CMK (cell line): ENCODE measurements at regions not wholly inside any gene's neighbourhood (a gene's known extent, or its start where the extent isn't known, plus 50 kb on each side); places are given as distances from the start of the nearest gene placed in this dataset.

Experiments used
- DNase-seq: peaks from one replicate; pipeline ENCODE4 v3.0.0-alpha.2; 2010; ENCODE audit warnings: low read depth

DNA sequence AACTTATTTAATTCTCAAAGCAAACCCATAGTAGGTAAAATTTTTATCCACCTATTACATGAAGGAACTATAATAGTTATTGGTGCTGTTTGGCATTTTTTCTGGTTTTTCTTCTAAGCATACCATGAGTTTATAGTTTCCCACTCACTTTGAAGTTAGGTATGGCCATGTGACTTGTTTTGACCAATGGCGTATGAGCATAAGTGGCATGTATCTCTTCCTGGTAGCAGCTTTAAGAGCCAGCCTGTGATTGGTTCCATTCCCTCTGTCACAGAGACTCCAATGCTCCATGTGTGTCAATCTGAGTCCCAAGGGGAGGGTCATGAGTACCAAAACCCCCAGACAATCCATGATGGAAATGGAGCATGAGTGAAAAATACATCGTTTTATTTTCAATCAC, 282.9 kb upstream of the N4BP1 start:
- no peak for DNase-seq

DNA sequence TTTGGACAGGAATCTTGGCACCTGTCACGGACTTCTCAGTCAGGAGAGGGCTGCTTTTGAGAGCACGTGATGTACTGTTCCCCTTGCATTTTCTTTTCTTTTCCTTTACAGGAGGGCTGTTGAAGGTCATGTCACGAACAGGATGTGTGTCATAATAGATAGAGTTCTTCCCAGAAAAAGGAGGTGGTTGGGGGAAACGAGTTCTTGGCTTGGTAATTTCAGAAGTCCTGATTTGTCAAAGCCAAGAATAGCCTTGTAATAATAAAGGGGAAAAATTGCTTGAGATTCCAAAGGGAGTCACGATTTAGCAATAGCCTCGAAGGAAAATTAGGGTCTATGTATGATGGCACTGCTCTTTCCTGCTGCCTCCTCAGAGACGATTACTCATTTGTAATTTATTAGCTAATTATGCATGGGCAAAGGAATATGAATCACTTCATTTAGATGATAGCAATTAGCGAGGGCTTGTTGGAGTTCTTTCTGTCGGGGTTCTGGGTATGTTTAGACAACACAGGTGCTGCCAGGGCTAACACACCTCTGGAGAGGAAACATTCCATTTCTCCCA, 277.7 kb upstream of the N4BP1 start:
- DNase-seq: no peak

DNA sequence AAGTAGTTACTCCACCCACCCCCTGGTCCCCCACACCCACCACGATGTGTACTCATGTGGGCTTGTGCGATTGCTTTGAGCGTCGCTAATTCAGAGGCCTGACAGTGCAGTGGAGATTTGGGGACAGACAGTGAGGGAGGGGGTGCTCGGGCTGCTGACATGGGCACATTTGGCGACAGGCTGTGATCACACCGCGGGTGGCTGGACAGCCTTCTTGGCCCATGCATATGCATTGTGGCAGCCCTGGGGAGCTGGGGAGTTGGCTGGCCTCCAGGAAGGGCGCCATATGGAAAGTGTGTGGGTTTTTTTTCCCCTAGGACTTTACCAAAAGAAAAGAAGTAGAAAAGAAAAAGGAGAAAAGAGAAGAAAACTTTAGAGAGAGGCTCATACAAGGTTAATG, 275.5 kb upstream of the N4BP1 start:
- DNase-seq: no peak

DNA sequence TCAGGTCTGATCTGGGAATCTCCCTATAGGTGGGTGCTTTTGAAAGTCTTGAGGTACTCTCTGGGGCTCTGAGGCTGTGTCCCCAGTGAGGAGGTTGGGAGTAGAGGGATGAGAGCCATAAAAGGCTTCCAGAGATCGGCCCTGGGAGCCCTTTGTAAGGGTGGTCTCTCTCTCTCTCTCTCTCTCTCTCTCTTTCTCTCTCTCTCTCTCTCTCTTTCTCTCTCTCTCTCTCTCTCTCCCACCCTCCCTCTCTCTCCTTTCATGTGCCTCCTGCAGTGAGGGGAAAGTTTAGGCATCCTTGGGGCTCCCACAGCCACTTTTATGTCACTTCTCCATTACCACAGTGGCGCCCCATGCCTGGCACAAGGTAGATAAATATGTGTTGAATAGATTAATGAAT, 271.3 kb upstream of the N4BP1 start:
- no peak for DNase-seq

DNA sequence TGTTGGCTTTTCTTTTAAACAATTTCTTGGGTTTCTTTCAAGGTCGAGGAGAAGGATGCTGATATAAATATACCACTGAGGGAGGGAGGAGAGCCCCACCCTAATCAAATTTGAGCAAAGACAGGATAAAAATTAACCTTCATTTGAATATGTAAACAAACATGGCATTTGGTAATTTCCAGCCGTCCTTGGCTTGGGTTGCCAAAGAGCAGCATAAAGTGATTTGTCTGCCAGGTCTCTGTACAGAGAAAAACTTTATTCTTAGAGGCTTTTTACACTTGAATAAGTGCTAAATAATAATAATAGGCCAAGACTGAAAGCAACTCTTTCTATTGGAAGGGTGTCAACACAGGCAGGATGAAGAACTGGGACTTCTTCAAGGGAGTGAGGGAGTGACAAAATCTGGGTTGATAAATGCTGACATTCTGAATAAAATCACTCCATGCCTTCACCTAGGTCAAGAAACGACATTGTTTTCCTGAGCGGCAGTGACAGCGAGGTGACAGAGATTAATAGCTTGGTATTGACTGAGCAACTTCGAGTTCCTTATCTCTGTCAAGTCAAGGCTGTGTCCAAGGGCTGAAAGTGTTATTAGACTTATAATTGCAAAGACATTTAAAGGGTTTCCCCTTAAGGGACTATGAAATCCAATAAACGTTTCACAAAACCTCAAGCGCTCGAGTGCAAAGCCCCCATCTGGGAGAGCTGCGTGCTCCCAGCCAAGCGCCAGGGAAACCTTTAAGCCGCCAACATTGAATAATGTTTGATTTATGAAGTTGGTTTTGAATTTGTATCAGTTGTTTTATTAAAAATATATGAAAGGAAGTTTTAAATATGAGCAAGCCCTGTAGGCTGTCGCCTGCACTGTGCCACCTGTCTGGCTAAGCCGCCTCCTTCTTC, 269.5 kb upstream of the N4BP1 start:
- no peak for DNase-seq

DNA sequence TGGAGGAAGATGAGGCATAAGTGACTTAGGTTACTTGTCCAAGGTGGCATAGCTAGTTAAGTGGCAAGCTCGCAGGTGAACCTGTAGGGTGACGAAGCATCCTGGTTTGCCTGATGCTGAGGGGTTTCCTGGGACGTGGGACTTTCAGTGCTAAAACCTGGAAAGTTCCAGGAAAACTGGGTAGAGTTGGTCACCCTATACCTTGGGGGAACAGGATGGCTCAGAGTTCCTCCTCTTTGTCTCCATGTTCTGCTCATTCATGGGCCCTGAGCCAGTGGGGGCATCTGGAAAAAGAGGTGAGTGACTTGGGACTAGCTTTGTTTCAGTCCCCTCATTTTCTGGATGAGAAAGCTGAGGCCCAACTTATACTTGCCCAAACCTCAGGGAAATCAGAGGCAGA, 268.0 kb upstream of the N4BP1 start:
- no peak for DNase-seq

DNA sequence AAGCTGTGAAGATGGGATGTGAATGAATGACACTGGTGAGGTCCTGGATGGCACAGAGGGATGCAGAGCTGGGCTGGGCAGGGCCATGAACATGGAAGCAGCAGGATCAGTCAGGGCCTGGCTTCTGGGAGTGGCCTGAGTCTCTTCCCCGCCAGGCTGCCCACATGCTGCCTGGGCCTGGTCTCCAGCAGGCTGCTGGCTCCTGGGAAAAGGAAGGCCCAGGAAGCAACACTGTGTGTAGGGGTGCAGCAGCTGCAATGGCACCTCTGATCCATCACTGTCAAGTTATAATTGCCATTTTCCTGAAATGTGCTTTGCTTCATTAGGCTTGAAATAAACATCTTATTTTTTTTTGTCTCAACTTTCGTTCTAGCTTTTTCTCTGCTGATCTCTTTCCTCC, 260.2 kb upstream of the N4BP1 start:
- no peak for DNase-seq

DNA sequence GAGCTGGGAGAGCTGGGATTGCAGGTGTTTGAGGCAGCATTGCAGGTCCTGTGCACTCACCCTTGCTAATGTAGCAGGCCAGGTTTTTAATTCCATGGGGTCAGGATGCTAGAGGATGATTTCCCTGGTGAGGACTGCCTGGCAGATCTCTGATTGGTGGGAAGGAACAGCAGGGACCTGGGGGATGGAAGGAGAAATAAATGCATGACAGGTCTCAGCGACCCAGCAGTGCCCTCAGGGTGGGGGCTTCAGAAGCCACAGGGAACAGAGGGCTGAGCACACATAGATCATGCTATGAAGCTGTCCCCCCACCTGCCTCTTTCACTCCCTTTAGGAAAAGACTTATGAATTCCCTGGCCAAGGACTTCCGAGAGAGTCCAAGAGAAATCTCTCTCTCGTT, 255.5 kb upstream of the N4BP1 start:
- no peak for DNase-seq

DNA sequence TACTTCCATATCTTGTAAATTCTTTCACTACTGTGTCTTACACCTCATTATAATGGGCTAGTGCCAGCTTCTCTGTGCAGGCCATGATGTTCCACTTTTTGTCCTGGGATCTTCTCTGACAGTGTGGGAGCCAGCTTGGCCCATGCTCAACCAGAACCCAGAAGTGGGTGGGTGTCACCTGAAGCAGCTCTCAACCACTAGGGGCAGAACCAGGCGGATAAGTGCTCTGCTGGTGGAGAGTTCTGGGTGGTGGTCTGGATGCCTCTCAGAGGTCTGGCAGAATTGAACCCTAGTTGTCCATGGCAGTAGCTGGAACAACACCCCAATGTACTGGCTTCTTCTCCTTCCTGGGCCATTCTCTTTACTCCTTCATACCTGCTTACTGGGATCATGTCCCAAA, 254.1 kb upstream of the N4BP1 start:
- no peak for DNase-seq

DNA sequence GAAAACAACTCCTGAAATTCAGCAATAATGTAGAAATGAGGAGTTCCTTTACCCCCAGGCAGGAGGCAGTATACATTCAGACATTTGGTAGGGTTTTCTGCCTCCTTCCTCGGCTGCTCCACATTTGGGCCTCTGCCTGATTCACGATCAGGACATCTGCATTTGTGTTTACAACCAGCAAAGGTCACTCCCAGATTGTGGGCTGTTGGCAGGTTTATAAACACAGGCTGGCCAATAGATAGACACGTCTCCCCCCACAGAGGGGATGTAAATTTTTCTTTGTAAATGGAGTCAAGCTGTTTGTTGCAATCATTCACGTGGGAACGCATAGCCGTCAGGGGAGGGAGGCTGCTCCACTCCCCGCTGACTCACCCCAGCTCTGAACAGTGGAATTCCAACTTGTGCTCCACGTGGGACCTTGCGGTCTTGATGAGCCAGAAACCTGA, 252.1 kb upstream of the N4BP1 start:
- DNase-seq: no peak

DNA sequence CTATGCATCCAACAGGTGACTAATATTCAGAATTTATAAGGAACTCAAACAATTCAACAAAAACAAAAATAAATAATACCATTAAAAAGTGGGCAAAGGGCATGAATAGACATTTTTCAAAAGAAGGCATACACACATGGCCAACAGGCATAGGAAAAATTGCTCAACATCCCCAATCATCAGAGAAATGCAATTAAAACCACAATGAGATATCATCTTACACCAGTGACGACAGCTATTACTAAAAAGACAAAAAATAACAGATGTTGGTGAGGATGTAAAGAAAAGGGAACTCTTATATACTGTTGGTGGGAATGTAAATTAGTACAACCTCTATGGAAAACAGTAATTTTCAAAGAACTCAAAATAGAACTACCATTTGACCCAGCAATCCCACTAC, 250.4 kb upstream of the N4BP1 start:
- DNase-seq: no peak

DNA sequence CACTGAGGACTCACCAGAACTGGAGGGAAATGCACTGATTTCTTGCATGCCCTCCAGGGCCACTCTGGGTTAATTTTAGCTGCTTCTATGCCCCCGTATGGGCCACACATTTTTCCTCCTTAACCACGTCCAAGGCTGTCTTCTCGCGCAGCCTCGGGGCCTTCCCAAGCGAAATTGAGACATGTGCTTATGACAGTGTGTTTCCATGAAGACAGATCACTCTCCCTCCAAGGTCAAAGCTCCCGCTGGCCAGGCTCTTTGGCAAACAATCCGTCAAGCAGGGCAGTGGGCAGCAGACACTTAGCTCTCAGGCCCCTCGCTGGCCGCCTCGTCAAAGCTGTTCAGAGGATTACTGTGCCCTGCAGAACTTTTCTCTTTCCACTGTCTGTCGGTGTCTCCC, 243.0 kb upstream of the N4BP1 start:
- DNase-seq: no peak

DNA sequence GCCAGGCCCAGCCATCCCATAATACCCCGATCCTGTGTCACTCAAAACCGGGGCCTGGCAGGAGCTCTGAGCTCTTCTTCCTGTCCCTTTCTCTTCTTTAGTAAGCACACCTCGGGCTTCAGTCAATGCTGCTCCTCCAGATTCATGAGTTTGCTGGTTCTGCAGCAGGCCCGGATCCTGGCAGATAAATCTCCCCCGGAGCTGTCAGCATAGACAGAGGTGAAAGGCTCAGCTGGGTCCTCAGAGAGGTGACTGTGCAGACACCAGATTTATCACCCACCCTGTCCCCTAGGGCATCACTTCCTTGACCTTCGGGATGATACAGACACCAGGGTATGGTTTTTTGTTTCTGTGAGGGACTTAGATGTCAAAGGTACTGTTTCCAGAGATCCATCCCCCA, 242.5 kb upstream of the N4BP1 start:
- DNase-seq: no peak

DNA sequence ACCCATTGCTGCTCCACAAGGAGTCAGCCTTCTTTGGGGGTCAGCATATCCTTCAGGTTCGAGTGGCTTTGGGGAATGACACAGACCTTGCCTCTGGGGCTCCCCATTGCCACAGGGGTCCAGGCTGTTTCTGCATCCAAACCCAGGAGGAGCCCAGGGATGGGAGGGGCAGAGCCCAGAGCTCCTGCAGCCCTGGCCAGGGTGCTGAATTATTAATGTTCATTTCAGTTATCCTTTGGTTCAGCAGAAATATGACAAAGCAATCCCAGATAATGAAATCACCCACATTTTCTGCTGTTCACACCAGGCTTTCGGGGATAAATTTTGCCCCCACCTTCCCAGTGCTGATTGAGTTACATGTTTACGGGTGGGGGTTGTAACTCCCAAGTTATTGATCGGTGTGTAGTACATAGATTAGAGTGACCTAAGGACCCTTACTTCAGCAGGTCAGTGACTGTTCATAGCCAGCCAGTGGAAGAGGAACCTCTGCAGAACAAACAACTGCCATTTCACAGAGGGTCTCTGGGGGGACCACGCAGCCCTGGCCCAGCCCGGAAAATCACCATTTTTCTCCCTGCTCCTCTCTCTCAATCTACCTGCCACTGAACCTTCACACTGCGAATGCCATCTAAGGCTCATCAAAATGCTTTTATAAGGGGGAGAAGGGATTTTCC, 240.3 kb upstream of the N4BP1 start:
- no peak for DNase-seq

DNA sequence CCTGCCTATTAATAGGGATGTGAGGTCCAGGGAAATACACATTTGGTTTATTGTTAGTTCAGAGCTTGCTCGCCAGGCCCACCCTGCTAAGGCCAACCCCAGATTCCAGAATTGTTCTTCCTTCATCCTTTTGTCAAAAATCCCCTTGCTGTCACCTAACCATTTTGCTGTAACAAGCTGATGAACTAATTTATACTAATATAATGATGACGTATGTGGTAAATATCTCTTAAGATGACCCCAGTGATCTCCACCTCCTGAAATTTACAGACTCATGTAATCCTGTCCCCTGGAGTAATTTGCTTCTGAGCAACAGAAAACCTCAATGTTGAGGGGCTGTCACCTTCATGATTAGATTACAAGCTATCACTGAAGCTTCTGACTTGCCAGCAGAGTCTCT, 236.3 kb upstream of the N4BP1 start:
- DNase-seq: no peak

DNA sequence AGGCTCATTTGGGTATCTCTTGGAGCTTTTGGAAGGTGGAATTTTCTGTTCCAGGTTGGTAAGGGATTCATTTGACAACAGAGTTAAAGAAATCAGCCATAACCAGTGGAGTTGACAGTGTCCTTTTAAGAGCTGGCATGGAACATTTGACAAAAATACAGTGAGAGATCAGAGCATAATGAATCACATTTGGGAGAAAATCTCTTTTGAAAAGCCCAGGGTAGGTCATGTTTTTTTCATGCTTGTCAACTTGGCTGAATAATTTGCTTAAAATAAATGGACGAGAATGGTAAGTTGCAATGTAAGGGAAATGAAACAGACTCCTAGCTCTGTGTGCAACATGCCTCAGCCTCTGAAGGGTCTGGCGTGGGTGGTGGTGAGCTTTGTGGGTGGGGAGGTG, 235.3 kb upstream of the N4BP1 start:
- no peak for DNase-seq

DNA sequence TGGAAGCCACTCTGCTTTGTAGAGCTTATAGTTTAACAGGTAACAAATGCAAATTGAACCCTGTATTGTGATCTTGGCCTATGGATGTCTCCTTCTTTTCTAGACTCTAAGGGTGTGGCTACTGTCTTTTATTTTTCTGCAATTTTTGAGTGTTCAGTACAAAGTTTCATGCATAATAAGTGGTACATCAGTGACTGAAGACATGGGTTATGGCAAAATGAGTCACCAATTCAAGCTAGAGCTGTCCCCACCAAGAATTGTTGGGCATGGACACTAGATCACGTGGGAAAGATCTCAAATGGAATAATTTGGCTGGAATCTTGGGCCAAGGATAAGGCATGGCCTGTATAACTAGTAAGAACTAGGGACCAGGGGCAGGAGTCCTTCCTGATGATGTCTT, 228.4 kb upstream of the N4BP1 start:
- no peak for DNase-seq

DNA sequence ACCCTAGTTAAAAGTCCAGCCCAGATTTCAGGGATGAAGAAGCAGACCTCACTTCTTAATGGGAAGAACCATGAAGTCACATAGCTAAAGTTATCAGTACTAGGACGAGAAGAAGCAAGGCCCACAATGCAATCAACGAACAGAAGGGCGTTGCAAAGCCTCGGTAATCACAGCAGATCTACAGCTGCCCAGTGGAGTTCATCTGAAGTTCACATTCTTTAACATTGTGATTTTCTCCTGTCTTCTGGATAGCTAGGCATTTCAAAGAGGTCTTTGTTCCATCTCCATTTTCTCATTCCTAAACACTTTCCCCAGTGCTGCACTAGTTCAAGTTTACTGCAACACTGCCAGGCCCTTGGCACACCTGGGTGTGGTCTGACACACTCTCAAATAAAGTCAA, 226.7 kb upstream of the N4BP1 start:
- no peak for DNase-seq

DNA sequence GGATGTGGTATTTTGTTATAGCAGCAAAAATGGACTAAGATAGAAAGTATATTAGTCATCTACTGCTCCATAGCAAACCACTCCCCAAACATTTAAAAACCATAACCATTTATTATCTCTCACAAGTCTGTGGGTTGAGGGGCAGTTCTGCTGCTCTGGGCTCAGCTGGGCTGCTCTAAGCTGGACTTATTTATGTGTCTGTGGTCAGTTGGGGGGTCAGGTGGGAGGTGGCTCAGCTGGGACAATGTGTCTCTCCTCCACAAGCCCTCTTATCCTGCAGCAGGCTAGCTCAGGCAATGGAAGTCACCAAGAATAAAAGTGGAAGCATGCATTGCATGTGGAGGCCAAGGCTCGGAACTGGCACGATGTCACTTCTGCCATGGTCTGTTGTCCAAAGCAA, 226.1 kb upstream of the N4BP1 start:
- DNase-seq: no peak

DNA sequence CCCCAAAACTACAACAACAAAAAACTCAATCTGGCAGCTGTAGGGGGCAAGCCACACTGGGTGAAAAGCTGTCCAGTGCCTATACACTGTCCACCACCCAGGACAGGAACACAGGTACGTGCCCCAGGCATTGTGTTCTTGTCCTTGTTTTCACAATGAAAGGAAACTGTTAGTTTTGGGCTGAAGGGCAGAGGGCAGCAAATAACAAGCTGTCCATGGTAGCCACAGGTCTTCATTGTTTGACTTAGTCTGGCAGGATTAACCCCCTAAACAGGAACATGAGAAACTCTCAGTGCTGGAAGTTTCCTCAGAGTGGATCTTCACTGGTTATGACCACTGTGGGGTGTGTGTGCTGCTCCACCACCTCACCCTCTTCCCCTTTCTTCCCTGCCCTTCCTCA, 224.6 kb upstream of the N4BP1 start:
- no peak for DNase-seq

DNA sequence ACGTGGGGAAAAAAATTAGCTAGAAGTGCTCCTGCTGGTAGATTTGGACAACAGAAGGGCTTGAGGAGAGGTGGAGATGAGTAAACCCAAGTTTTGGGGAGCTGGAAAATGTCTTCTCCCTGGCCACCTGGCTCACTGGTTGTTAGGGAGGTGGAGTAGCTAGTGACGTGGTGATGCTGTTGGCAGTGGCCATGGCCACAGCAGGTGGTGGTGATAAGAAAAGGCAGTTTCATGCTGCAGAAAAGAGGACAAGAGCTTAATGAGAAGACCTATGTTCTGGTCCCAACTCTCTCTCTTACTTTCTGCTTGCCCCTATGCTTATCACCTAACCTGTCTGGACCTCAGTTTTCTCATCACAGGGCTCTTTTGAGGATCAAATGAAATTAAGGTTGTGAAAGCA, 223.5 kb upstream of the N4BP1 start:
- no peak for DNase-seq

DNA sequence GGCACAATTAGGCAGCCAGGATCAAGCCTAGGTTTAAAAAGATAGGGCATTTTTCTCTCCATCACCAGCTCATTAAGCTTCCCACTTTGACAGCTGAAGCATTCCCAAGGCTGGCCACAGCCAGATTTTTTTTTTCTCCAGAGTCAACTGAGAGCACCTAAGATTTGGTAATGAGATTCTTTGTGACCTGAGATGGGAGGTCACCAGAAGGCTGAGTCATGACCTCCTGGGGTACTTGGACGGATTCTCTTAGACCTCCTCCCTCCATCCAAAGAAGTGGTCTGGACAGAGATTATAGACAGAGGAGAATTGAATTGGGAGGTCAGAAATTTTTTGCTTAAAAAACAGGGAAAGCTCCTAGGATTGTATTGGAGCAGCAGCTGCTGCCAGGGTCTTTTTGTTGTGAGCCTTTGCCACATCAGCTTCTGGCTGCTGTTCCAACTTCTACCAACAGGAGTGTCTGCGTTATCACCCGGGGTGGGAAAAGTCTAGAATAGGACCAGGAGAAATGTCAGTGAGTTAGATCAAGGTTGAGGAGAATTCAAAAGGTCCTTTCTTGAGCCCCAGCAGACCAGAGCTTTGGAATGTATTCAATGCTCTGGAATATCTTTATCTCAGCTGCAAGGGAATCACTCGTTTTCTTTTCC, 221.2 kb upstream of the N4BP1 start:
- DNase-seq: no peak
